HAP-1 (cell line): ENCODE measurements at regions not wholly inside any gene's neighbourhood (a gene's known extent, or its start where the extent isn't known, plus 50 kb on each side); places are given as distances from the start of the nearest gene placed in this dataset.
"Not testable (repeated sequence)": the region's sequence is repeated elsewhere in the genome, so short reads cannot be mapped to it uniquely, and the experiment has no call there.

Experiments used
- DNase-seq, 2 experiments: peaks; one replicate each; pipeline ENCODE4 v3.0.0-alpha.2; 2016 to 2020; ENCODE audit warnings: low spot score in 2 of 2
- H3K27me3 ChIP-seq: fragments of 250-450 bp; sonication (Bioruptor Pico); 2 replicates; pipeline ENCODE4 v1.5.1; 2020; ENCODE audit warnings: low read depth, mild to moderate bottlenecking, moderate library complexity
- H3K36me3 ChIP-seq: fragments of 250-450 bp; sonication (Bioruptor Pico); replicated peaks from 2 replicates; pipeline ENCODE4 v1.5.1; 2020; ENCODE audit warnings: mild to moderate bottlenecking
- H3K4me1 ChIP-seq: fragments of 250-450 bp; sonication (Bioruptor Pico); 2 replicates; pipeline ENCODE4 v1.5.1; 2020; ENCODE audit warnings: mild to moderate bottlenecking
- H3K4me3 ChIP-seq: fragments of 250-450 bp; sonication (Bioruptor Pico); 2 replicates; pipeline ENCODE4 v1.5.1; 2020; ENCODE audit warnings: mild to moderate bottlenecking, moderate library complexity
- H3K9me3 ChIP-seq: fragments of 250-450 bp; sonication (Bioruptor Pico); 2 replicates; pipeline ENCODE4 v1.5.1; 2020; ENCODE audit warnings: mild to moderate bottlenecking, moderate library complexity
- in situ Hi-C: fragments of 300-500 bp; cut with MboI; formaldehyde crosslinking; loops from 3 replicates; pipeline ENCODE4 v1.14.3; 2020; ENCODE audit warnings: low sequenced_read_pairs, inconsistent platforms, mixed read lengths

GRCh38 chr10:6999232-6999925, 411.5 kb downstream of the SFMBT2 start:
- H3K27me3 ChIP-seq, result no peaks in the 10 kb centered on the region
- in situ Hi-C loops, result no loop called here
- no peaks in the 10 kb centered on the region for H3K9me3 ChIP-seq
- DNase-seq, result no peak
- no peak overlapping the region for H3K4me3 ChIP-seq
- H3K4me1 ChIP-seq, result peaks cover 18% of the 10 kb centered on the region
- no peaks in the 10 kb centered on the region for H3K36me3 ChIP-seq

GRCh38 chr10:6997509-6997908, 413.3 kb downstream of the SFMBT2 start:
- no peaks in the 10 kb centered on the region for H3K36me3 ChIP-seq
- H3K27me3 ChIP-seq, result no peaks in the 10 kb centered on the region
- in situ Hi-C loops, result no loop called here
- DNase-seq, result no peak
- H3K4me1 ChIP-seq, result peaks cover 7% of the 10 kb centered on the region
- no peak overlapping the region for H3K4me3 ChIP-seq
- no peaks in the 10 kb centered on the region for H3K9me3 ChIP-seq

- Histone ChIP-seq H3K4me1 (peaks cover 7% of the 10 kb centered on the region), H3K27me3 (no peaks in the 10 kb centered on the region), H3K36me3 (no peaks in the 10 kb centered on the region), H3K4me3 (no peak overlapping the region), H3K9me3 (no peaks in the 10 kb centered on the region)
- no peak for DNase-seq
- in situ Hi-C loops, result no loop called here
Observed at GRCh38 chr10:6996431-6996830, 414.4 kb downstream of the SFMBT2 start.

- H3K4me1 ChIP-seq, result peaks cover 7% of the 10 kb centered on the region
- H3K9me3 ChIP-seq, result no peaks in the 10 kb centered on the region
- in situ Hi-C loops, result no loop called here
- H3K36me3 ChIP-seq, result no peaks in the 10 kb centered on the region
- no peak for DNase-seq
- no peak overlapping the region for H3K4me3 ChIP-seq
- H3K27me3 ChIP-seq, result no peaks in the 10 kb centered on the region
Observed at GRCh38 chr10:6995831-6996230, 415.0 kb downstream of the SFMBT2 start.

GRCh38 chr10:6995341-6995740, 415.3 kb upstream of the PRKCQ start:
- Histone ChIP-seq H3K4me3 (no peak overlapping the region), H3K27me3 (no peaks in the 10 kb centered on the region)

GRCh38 chr10:6990891-6991290, 410.8 kb upstream of the PRKCQ start:
- no peak for DNase-seq
- H3K36me3 ChIP-seq, result no peaks in the 10 kb centered on the region
- peaks cover under 1% of the 10 kb centered on the region; the same call in 1 of the 2 replicates for H3K4me1 ChIP-seq
- no peak overlapping the region for H3K4me3 ChIP-seq
- in situ Hi-C loops, result no loop called here
- H3K9me3 ChIP-seq, result no peaks in the 10 kb centered on the region
- no peaks in the 10 kb centered on the region for H3K27me3 ChIP-seq

More at GRCh38 chr10:6995341-6995740, 415.3 kb upstream of the PRKCQ start:
- in situ Hi-C loops, result no loop called here
- Histone ChIP-seq H3K36me3 (no peaks in the 10 kb centered on the region), H3K9me3 (no peaks in the 10 kb centered on the region), H3K4me1 (peaks cover 7% of the 10 kb centered on the region)
- no peak for DNase-seq

GRCh38 chr10:6988654-6989053, 408.6 kb upstream of the PRKCQ start:
- DNase-seq, result no peak
- in situ Hi-C loops, result no loop called here
- no peaks in the 10 kb centered on the region for H3K36me3 ChIP-seq
- H3K4me1 ChIP-seq, result peaks cover 16% of the 10 kb centered on the region
- H3K9me3 ChIP-seq, result no peaks in the 10 kb centered on the region
- no peaks in the 10 kb centered on the region for H3K27me3 ChIP-seq
- no peak overlapping the region for H3K4me3 ChIP-seq

- no peaks in the 10 kb centered on the region for H3K27me3 ChIP-seq
- in situ Hi-C loops, result no loop called here
- H3K36me3 ChIP-seq, result no peaks in the 10 kb centered on the region
- DNase-seq, result no peak
- H3K4me3 ChIP-seq, result no peak overlapping the region
- peaks cover 16% of the 10 kb centered on the region for H3K4me1 ChIP-seq
- no peaks in the 10 kb centered on the region for H3K9me3 ChIP-seq
Observed at GRCh38 chr10:6987536-6987945, 407.5 kb upstream of the PRKCQ start.

- DNase-seq, result no peak
- in situ Hi-C loops, result no loop called here
- H3K9me3 ChIP-seq, result no peaks in the 10 kb centered on the region
- no peaks in the 10 kb centered on the region for H3K27me3 ChIP-seq
- no peak overlapping the region for H3K4me3 ChIP-seq
- H3K4me1 ChIP-seq, result peaks cover 16% of the 10 kb centered on the region
- no peaks in the 10 kb centered on the region for H3K36me3 ChIP-seq
Observed at GRCh38 chr10:6986927-6987326, 406.9 kb upstream of the PRKCQ start.

GRCh38 chr10:6985644-6986043, 405.6 kb upstream of the PRKCQ start:
- no peak overlapping the region for H3K4me3 ChIP-seq
- no peaks in the 10 kb centered on the region for H3K27me3 ChIP-seq
- H3K4me1 ChIP-seq, result peaks cover 16% of the 10 kb centered on the region
- in situ Hi-C loops, result no loop called here
- DNase-seq, result no peak
- H3K36me3 ChIP-seq, result no peaks in the 10 kb centered on the region
- H3K9me3 ChIP-seq, result no peaks in the 10 kb centered on the region

- peaks cover 22% of the 10 kb centered on the region for H3K4me1 ChIP-seq
- H3K36me3 ChIP-seq, result no peaks in the 10 kb centered on the region
- H3K27me3 ChIP-seq, result no peaks in the 10 kb centered on the region
- in situ Hi-C loops, result no loop called here
- peak in 1 of 2 experiments; percentile 88 for DNase-seq
- no peak overlapping the region for H3K4me3 ChIP-seq
- H3K9me3 ChIP-seq, result no peaks in the 10 kb centered on the region
Observed at GRCh38 chr10:6984971-6985370, 404.9 kb upstream of the PRKCQ start.

- DNase-seq, H3K27me3 ChIP-seq, H3K4me3 ChIP-seq, H3K9me3 ChIP-seq, H3K36me3 ChIP-seq, in situ Hi-C loops: not testable (repeated sequence)
- H3K4me1 ChIP-seq, result peaks cover 31% of the 10 kb centered on the region
Observed at GRCh38 chr10:6984016-6984415, 403.9 kb upstream of the PRKCQ start.

- 0 out of 2 replicates have a peak, but pooled peaks cover 2% of the 10 kb centered on the region for H3K9me3 ChIP-seq
- no peaks in the 10 kb centered on the region for H3K27me3 ChIP-seq
- H3K4me1 ChIP-seq, result peaks cover 44% of the 10 kb centered on the region
- H3K36me3 ChIP-seq, result no peaks in the 10 kb centered on the region
- no peak for DNase-seq
- in situ Hi-C loops, result no loop called here
- H3K4me3 ChIP-seq, result no peak overlapping the region
Observed at GRCh38 chr10:6980353-6980752, 400.3 kb upstream of the PRKCQ start.

GRCh38 chr10:6979371-6979770, 399.3 kb upstream of the PRKCQ start:
- DNase-seq, result no peak
- H3K27me3 ChIP-seq, result no peaks in the 10 kb centered on the region
- no peak overlapping the region for H3K4me3 ChIP-seq
- peaks cover 35% of the 10 kb centered on the region for H3K4me1 ChIP-seq
- in situ Hi-C loops, result no loop called here
- H3K9me3 ChIP-seq, result 0 out of 2 replicates have a peak, but pooled peaks cover 2% of the 10 kb centered on the region
- no peaks in the 10 kb centered on the region for H3K36me3 ChIP-seq

- Histone ChIP-seq H3K9me3 (0 out of 2 replicates have a peak, but pooled peaks cover 2% of the 10 kb centered on the region), H3K36me3 (no peaks in the 10 kb centered on the region), H3K4me1 (peaks cover 34% of the 10 kb centered on the region), H3K27me3 (no peaks in the 10 kb centered on the region), H3K4me3 (no peak overlapping the region)
- in situ Hi-C loops, result no loop called here
- DNase-seq, result no peak
Observed at GRCh38 chr10:6978187-6978627, 398.1 kb upstream of the PRKCQ start.
